ENCODE measurements at regions not wholly inside any gene's neighbourhood (a gene's known extent, or its start where the extent isn't known, plus 50 kb on each side); places are given as distances from the start of the nearest gene placed in this dataset.

DNA sequence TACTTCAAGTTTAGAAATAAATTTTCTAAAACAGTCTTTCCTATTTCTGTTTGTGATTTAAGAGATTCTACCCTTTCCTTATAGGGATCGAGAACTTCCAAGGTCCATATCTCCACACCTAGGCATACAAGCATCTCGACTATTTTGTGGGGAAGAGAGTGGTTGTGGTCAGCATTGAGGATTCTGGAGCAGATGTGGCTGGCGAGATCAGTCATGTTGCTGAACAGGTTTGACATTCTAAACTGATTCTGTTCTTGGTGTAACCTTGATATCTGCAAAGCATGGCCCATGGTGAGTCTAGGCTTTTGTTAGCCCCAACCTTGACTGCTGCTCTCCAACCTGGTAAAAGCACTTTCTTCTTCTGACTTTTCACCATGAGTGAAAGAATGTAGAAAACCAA is 167.6 kb upstream of the POGK start:
- Histone ChIP-seq H3K27ac (ENCODE audit: extremely low read depth, low read depth, low read length) (no peak overlapping the region), H3K36me3 (ENCODE audit: control insufficient read depth in 2 of 2, insufficient read depth in 1 of 2, low read length in 2 of 2) (no peaks in the 10 kb centered on the region), H3K4me1 (ENCODE audit: control insufficient read depth, insufficient read depth, low read length) (no peaks in the 10 kb centered on the region), H3K4me3 (ENCODE audit: low read depth, low read length) (no peak overlapping the region), H3K9me3 (ENCODE audit: control insufficient read depth, insufficient read depth, low read depth, low read length) (no peaks in the 10 kb centered on the region)
- TF ChIP-seq ZNF146 (tag by site-specific recombination; IDR thresholded peaks at IDR 0.05) = no peak
- no peak for TF ChIP-seq ZSCAN4 (tag by site-specific recombination; IDR thresholded peaks at IDR 0.05)
- no peak for TF ChIP-seq PRDM4 (tag by site-specific recombination; IDR thresholded peaks at IDR 0.05)
- TF ChIP-seq ZNF548 (tag by site-specific recombination; IDR thresholded peaks at IDR 0.05) = no peak
- TF ChIP-seq ZNF610 (tag by site-specific recombination; IDR thresholded peaks at IDR 0.05; ENCODE audit: borderline replicate concordance) = no peak
- no peak for TF ChIP-seq ZNF76 (tag by site-specific recombination; IDR thresholded peaks at IDR 0.05; ENCODE audit: borderline replicate concordance, low read depth)
- TF ChIP-seq ZNF416 (tag by site-specific recombination; IDR thresholded peaks at IDR 0.05) = no peak
- no peak for TF ChIP-seq ZNF664 (tag by site-specific recombination; IDR thresholded peaks at IDR 0.05)
- POLR2A ChIA-PET = no interaction called here
- CTCF ChIA-PET = interaction anchor here (0.6 kb wide), 1 partner anchor 150 kb away, joined by 3 read pairs; no protein-coding TSS in a partner anchor

- TF ChIP-seq ZNF132 (tag by site-specific recombination; IDR thresholded peaks at IDR 0.05; ENCODE audit: borderline replicate concordance) (no peak), ZNF76 (tag by site-specific recombination; IDR thresholded peaks at IDR 0.05; ENCODE audit: borderline replicate concordance, low read depth) (no peak), ZNF600 (tag by site-specific recombination; IDR thresholded peaks at IDR 0.05) (no peak), ZNF629 (tag by site-specific recombination; IDR thresholded peaks at IDR 0.05) (no peak), ZNF560 (tag by site-specific recombination; IDR thresholded peaks at IDR 0.05; ENCODE audit: borderline replicate concordance) (no peak), EGR2 (tag by site-specific recombination; IDR thresholded peaks at IDR 0.05; ENCODE audit: low read depth) (no peak), ZIC2 (tag by site-specific recombination; IDR thresholded peaks at IDR 0.05) (no peak), ZNF2 (tag by site-specific recombination; IDR thresholded peaks at IDR 0.05) (no peak), ZNF707 (tag by site-specific recombination; IDR thresholded peaks at IDR 0.05) (no peak), GLI4 (tag by site-specific recombination; IDR thresholded peaks at IDR 0.05) (no peak), SP7 (tag by site-specific recombination; IDR thresholded peaks at IDR 0.05) (no peak), ZNF248 (tag by site-specific recombination; IDR thresholded peaks at IDR 0.05) (no peak)
- TF ChIP-seq, protein P1, sequence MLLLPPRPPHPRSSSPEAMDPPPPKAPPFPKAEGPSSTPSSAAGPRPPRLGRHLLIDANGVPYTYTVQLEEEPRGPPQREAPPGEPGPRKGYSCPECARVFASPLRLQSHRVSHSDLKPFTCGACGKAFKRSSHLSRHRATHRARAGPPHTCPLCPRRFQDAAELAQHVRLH (tag by site-specific recombination; IDR thresholded peaks at IDR 0.05) = no peak
- POLR2A ChIA-PET = no interaction called here
- H3K9me3 ChIP-seq (ENCODE audit: control insufficient read depth, insufficient read depth, low read depth, low read length) = no peaks in the 10 kb centered on the region
These were observed 165.6 kb upstream of the POGK start for GRCh38 chr1:166673722-166674121.

DNA sequence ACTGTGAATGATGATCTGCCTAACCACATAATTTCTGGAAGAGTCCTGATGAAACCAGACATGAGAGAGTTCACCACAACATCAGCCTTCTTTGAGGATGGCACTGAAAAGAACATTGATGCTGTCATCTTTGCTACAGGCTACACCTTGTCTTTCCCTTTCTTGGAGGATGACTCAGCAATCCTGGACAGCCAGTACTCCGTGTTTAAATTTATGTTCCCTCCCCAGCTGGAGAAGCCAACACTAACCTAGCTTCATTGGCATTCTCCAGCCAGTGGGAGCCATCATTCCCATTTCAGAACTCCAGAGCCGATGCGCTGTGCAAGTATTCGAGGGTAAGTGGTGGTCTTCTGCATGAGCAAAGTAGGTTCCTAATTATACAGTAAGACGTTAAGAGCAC is 164.1 kb upstream of the POGK start:
- CTCF ChIA-PET = no interaction called here
- POLR2A ChIA-PET = no interaction called here
- H3K36me3 ChIP-seq (ENCODE audit: control insufficient read depth in 2 of 2, insufficient read depth in 1 of 2, low read length in 2 of 2) = no peaks in the 10 kb centered on the region
- H3K4me3 ChIP-seq (ENCODE audit: low read depth, low read length) = no peak overlapping the region
- TF ChIP-seq ZNF791 (tag by site-specific recombination; IDR thresholded peaks at IDR 0.05) (no peak), ZBTB20 (tag by site-specific recombination; IDR thresholded peaks at IDR 0.05) (no peak), ZNF214 (tag by site-specific recombination; IDR thresholded peaks at IDR 0.05; ENCODE audit: borderline replicate concordance) (no peak), ZNF10 (tag by site-specific recombination; IDR thresholded peaks at IDR 0.05) (no peak), ZNF16 (tag by site-specific recombination; IDR thresholded peaks at IDR 0.05; ENCODE audit: low read depth) (no peak)
- no peaks in the 10 kb centered on the region for H3K9me3 ChIP-seq (ENCODE audit: control insufficient read depth, insufficient read depth, low read depth, low read length)
- no peaks in the 10 kb centered on the region for H3K4me1 ChIP-seq (ENCODE audit: control insufficient read depth, insufficient read depth, low read length)
- H3K27ac ChIP-seq (ENCODE audit: extremely low read depth, low read depth, low read length) = no peak overlapping the region

More at GRCh38 chr1:166673722-166674121, 165.6 kb upstream of the POGK start:
- Histone ChIP-seq H3K4me1 (ENCODE audit: control insufficient read depth, insufficient read depth, low read length) (no peaks in the 10 kb centered on the region), H3K36me3 (ENCODE audit: control insufficient read depth in 2 of 2, insufficient read depth in 1 of 2, low read length in 2 of 2) (no peaks in the 10 kb centered on the region), H3K27ac (ENCODE audit: extremely low read depth, low read depth, low read length) (no peak overlapping the region), H3K4me3 (ENCODE audit: low read depth, low read length) (no peak overlapping the region)
- CTCF ChIA-PET = no interaction called here
